Left renal cortex interstitium (tissue), 4 donors: ENCODE measurements at regions not wholly inside any gene's neighbourhood (a gene's known extent, or its start where the extent isn't known, plus 50 kb on each side); places are given as distances from the start of the nearest gene placed in this dataset.

Source experiments
- DNase-seq, 4 donors: peaks; one replicate each; pipeline ENCODE4 v3.0.0-alpha.2; 2013; ENCODE audit warnings: low read depth in 4 of 4, low spot score in 2 of 4, missing footprints in 1 of 4

- no peak for DNase-seq
These were observed 136.6 kb upstream of the FAM20C start for GRCh38 chr7:55690-56248.

- DNase-seq, result no peak
These were observed 136.0 kb upstream of the FAM20C start for GRCh38 chr7:56291-56913.

GRCh38 chr7:57071-57470 lies 135.3 kb upstream of the FAM20C start:
- DNase-seq, result no peak

GRCh38 chr7:57482-58255 lies 134.7 kb upstream of the FAM20C start:
- DNase-seq, result no peak

GRCh38 chr7:58316-58715 lies 134.1 kb upstream of the FAM20C start:
- no peak for DNase-seq

- no peak for DNase-seq
These were observed 133.0 kb upstream of the FAM20C start for GRCh38 chr7:59079-60016.

GRCh38 chr7:60017-60675 lies 132.2 kb upstream of the FAM20C start:
- DNase-seq, result no peak

- DNase-seq, result no peak
These were observed 131.7 kb upstream of the FAM20C start for GRCh38 chr7:60706-61105.

- no peak for DNase-seq
These were observed 131.3 kb upstream of the FAM20C start for GRCh38 chr7:61111-61510.

GRCh38 chr7:61576-62360 lies 130.6 kb upstream of the FAM20C start:
- DNase-seq, result no peak

GRCh38 chr7:62361-63116 lies 129.8 kb upstream of the FAM20C start:
- DNase-seq, result no peak

- DNase-seq, result no peak
These were observed 129.3 kb upstream of the FAM20C start for GRCh38 chr7:63117-63480.

GRCh38 chr7:63521-64021 lies 128.8 kb upstream of the FAM20C start:
- no peak for DNase-seq

GRCh38 chr7:64098-64915 lies 128.1 kb upstream of the FAM20C start:
- peak in 3 of 4 donors; percentile 29 to 68 (median 39) for DNase-seq

- no peak for DNase-seq
These were observed 127.4 kb upstream of the FAM20C start for GRCh38 chr7:64916-65341.

GRCh38 chr7:65554-65953 lies 126.8 kb upstream of the FAM20C start:
- DNase-seq, result no peak

GRCh38 chr7:66296-66695 lies 126.1 kb upstream of the FAM20C start:
- DNase-seq, result no peak

- no peak for DNase-seq
These were observed 125.6 kb upstream of the FAM20C start for GRCh38 chr7:66741-67140.
